ENCODE measurements at regions not wholly inside any gene's neighbourhood (a gene's known extent, or its start where the extent isn't known, plus 50 kb on each side); places are given as distances from the start of the nearest gene placed in this dataset.

DNA sequence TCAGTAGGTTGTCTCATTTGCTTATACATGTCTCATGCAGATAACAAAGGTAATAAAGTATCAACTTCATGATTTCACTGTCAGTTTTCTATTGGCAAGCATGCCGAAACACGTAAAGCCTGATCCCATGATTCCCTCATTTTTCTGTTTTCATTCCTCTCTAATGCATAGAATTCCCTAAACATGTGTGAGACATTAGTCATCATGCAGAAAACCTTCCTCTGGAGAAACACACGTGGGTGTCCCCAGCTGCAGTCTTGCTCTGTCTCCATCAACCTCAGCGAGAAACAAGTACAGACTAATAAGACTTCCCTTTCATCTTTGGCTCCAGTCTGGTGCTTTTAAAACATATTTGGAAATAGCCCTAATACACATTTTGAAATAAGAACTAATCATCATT, 432.7 kb upstream of the VSTM2A start:
- Mint-ChIP-seq H3K27ac (no peak overlapping the region), H3K9me3 (peaks cover 2 to 8% (median 3%) of the 10 kb centered on the region in 7 donors), H3K4me3 (no peak overlapping the region), H3K27me3 (ENCODE audit: low read depth in 3 of 3) (no peaks in the 10 kb centered on the region), H3K36me3 (no peaks in the 10 kb centered on the region), H3K4me1 (no peaks in the 10 kb centered on the region)
- H3K27me3 ChIP-seq (ENCODE audit: control insufficient read depth in 2 of 2, insufficient read depth in 2 of 2, low read length in 2 of 2) = no peaks in the 10 kb centered on the region
- TF ChIP-seq CTCF (IDR thresholded peaks at IDR 0.05) = no peak
- no peak overlapping the region for H3K4me2 ChIP-seq (replicated peaks; ENCODE audit: extremely low read depth, low read length, poor library complexity, severe bottlenecking)
- no peaks in the 10 kb centered on the region for H3K79me2 ChIP-seq (ENCODE audit: insufficient read depth, low read length)
- no peak for DNase-seq
- 65% methylated on average over 3 of the region's 4 CpGs for WGBS (ENCODE audit: insufficient coverage)
- intact Hi-C loops (cut with micrococcal nuclease) = no loop called here
- no peaks in the 10 kb centered on the region for H4K20me1 ChIP-seq (ENCODE audit: insufficient read depth, low read length)
- no peaks in the 10 kb centered on the region for H3K4me1 ChIP-seq (ENCODE audit: control insufficient read depth in 1 of 2, insufficient read depth in 2 of 2, low read length in 2 of 2)
- peaks cover 5 to 8% of the 10 kb centered on the region in 2 donors for H3K9me3 ChIP-seq (replicated peaks in 1 of 2; ENCODE audit: control insufficient read depth in 1 of 2, insufficient read depth in 1 of 2, low read length in 2 of 2)
- no peak overlapping the region for H3K27ac ChIP-seq (ENCODE audit: low read depth in 1 of 2, low read length in 2 of 2)
- no peak overlapping the region for H3K4me3 ChIP-seq (replicated peaks in 1 of 3; ENCODE audit: low read depth in 2 of 3, low read length in 3 of 3)
- H2AFZ ChIP-seq (ENCODE audit: insufficient read depth, low read depth, low read length, poor library complexity, severe bottlenecking) = no peak overlapping the region
- H3K9ac ChIP-seq (ENCODE audit: insufficient read depth, low read length, poor library complexity, severe bottlenecking) = no peak overlapping the region
- H3K36me3 ChIP-seq (replicated peaks in 1 of 2; ENCODE audit: control insufficient read depth in 1 of 2, insufficient read depth in 2 of 2, low read length in 2 of 2) = no peaks in the 10 kb centered on the region

DNA sequence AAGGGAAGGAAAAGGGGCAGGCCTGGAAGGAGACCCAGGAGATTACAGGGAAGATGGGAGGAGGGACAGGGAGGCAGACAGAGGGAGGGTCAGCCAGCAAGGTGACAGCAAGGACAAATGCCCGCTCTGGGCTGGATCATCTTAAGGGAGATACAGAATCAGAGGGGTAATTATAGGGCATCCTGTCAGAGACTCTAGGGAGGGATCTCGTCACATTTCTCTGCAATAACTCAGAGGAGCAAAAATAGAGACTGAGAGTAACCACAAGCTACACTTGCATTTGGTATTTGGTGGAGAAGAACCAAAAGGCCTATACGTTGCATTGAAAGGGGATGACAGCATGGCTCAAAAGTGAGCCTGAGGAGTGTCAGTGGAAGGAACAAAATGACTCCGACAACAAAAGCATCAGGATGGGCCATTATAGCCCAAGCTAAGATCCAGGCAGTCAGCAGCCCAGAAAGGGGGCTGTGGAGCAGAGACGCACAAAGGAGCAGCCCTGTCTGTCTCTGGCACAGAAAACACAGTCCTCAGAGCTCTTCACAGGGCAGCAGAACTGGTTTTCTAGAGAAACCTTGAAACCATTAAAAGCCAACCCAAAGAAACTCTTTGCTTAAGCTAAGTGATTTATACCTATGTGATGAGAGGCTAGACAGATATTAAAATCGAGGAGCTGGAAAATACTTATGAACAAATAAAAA, 430.2 kb upstream of the VSTM2A start:
- Mint-ChIP-seq H3K4me3 (no peak overlapping the region), H3K27ac (no peak overlapping the region), H3K9me3 (peaks cover 3 to 13% (median 7%) of the 10 kb centered on the region in 7 donors), H3K27me3 (ENCODE audit: low read depth in 3 of 3) (no peaks in the 10 kb centered on the region), H3K4me1 (no peaks in the 10 kb centered on the region), H3K36me3 (no peaks in the 10 kb centered on the region)
- no peaks in the 10 kb centered on the region for H4K20me1 ChIP-seq (ENCODE audit: insufficient read depth, low read length)
- H3K9ac ChIP-seq (ENCODE audit: insufficient read depth, low read length, poor library complexity, severe bottlenecking) = no peak overlapping the region
- H3K27ac ChIP-seq (ENCODE audit: low read depth in 1 of 2, low read length in 2 of 2) = no peak overlapping the region
- no peak overlapping the region for H3K4me3 ChIP-seq (replicated peaks in 1 of 3; ENCODE audit: low read depth in 2 of 3, low read length in 3 of 3)
- no peaks in the 10 kb centered on the region for H3K36me3 ChIP-seq (replicated peaks in 1 of 2; ENCODE audit: control insufficient read depth in 1 of 2, insufficient read depth in 2 of 2, low read length in 2 of 2)
- DNase-seq = no peak
- no peak overlapping the region for H3K4me2 ChIP-seq (replicated peaks; ENCODE audit: extremely low read depth, low read length, poor library complexity, severe bottlenecking)
- H3K79me2 ChIP-seq (ENCODE audit: insufficient read depth, low read length) = no peaks in the 10 kb centered on the region
- no peaks in the 10 kb centered on the region for H3K27me3 ChIP-seq (ENCODE audit: control insufficient read depth in 2 of 2, insufficient read depth in 2 of 2, low read length in 2 of 2)
- no peak overlapping the region for H2AFZ ChIP-seq (ENCODE audit: insufficient read depth, low read depth, low read length, poor library complexity, severe bottlenecking)
- no peak for TF ChIP-seq CTCF (IDR thresholded peaks at IDR 0.05)
- H3K9me3 ChIP-seq (replicated peaks in 1 of 2; ENCODE audit: control insufficient read depth in 1 of 2, insufficient read depth in 1 of 2, low read length in 2 of 2) = peaks cover 8 to 19% of the 10 kb centered on the region in 2 donors
- intact Hi-C loops (cut with micrococcal nuclease) = no loop called here
- 69% methylated on average over 4 of the region's 6 CpGs for WGBS (ENCODE audit: insufficient coverage)
- no peaks in the 10 kb centered on the region for H3K4me1 ChIP-seq (ENCODE audit: control insufficient read depth in 1 of 2, insufficient read depth in 2 of 2, low read length in 2 of 2)

Measured in CD14-positive monocyte (primary cell).